Head of caudate nucleus (tissue), 42 donors: ENCODE measurements at regions not wholly inside any gene's neighbourhood (a gene's known extent, or its start where the extent isn't known, plus 50 kb on each side); places are given as distances from the start of the nearest gene placed in this dataset.

Source experiments
- DNase-seq, 42 donors: peaks; one replicate each; pipeline versions ENCODE4 v3.0.0 to v3.0.0-alpha.2; 2020 to 2021; ENCODE audit warnings: mixed read lengths in 7 of 42
- intact Hi-C: fragments of 100-400 bp; cut with DNase I; formaldehyde crosslinking; loops from one replicate; pipeline ENCODE4 v1.15.0; 2022

DNA sequence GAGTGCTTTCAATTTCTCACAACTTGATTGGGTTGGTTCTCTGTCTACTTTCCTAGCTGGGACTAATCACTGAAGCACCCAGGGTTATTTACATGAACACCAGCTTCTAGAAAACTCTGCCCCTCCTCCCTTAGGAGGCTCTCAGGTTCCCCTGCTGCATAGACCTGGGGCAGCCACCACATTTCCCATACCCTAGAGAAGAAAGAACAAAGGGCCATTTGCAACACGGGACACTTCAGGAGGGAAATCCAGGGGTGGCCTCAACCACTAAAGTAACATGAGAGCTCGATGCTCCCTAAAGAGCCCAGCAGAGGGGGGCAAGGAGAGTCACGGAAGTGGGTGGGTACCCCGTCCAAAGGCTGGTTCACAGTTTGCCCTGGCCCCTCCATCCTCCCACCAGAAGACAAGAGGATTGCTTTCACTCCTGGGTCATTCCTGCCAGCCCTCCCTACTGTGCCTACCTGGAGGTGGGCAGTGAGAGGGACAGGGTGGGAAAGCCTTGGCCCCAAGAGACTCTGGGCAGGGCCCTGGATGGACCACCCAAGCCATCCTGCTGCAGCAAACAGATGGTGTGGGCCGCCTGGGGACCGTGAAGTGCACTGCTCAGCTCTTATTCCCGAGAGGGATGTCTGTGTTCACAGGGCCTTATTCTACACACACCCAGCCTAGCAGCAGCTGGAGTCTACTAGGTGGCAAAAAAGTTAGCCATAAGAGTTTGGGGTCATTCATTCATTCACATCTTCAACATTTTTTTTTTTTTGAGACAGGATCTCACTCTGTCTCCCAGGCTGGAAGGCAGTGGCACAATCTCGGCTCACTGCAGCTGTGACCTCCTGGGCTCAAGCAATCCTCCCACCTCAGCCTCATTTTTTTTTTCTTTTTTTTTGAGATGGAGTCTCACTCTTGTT is 392.1 kb downstream of the SOX9 start:
- intact Hi-C loops = no loop called here
- DNase-seq = no peak

DNA sequence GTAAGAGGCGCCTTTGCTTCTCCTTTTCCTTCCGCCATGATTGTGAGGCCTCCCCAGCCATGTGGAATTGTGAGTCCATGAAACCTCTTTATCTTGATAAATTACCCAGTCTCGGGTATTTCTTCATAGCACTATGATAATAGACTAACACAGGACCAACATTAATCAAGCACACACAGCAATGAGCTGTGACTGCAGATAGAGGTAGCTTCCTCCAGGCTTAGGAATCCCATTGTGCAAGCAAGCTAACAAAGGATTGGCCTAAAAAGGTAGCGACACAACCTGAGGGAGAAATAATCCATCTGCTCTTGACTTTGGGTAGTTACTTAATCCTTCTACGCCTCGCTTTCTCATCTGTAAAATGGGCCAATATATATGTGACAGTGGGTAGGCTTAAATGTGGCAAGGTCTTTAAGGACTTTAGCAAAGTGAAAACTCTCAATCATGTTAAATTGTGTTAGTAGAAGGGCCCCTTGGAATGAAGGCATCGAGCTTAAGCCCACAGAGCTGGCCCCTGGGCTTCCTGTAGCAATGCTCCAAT is 393.6 kb downstream of the SOX9 start:
- intact Hi-C loops = no loop called here
- no peak for DNase-seq

DNA sequence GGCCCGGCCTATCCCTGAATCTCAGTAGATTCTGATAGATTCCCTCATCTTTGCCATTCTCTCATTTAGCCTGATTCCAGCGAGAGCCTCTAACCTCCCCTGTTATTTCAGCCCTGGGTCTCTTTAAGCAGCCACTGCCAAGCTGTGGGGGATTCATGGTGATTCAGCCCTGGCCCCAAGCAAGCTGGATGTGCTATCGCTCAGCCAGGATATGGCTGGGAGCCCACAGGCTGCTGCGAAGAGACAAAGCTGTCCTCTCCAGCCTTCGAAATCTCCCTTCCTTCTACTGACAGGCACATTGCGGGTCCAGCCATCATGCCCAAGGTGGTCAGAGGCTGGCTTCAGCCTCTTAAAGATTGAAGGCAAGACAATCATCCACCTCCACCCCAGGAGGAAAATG is 394.1 kb downstream of the SOX9 start:
- DNase-seq = peak in 10 of 42 donors; percentile 9 to 75 (median 44)
- intact Hi-C loops = no loop called here

DNA sequence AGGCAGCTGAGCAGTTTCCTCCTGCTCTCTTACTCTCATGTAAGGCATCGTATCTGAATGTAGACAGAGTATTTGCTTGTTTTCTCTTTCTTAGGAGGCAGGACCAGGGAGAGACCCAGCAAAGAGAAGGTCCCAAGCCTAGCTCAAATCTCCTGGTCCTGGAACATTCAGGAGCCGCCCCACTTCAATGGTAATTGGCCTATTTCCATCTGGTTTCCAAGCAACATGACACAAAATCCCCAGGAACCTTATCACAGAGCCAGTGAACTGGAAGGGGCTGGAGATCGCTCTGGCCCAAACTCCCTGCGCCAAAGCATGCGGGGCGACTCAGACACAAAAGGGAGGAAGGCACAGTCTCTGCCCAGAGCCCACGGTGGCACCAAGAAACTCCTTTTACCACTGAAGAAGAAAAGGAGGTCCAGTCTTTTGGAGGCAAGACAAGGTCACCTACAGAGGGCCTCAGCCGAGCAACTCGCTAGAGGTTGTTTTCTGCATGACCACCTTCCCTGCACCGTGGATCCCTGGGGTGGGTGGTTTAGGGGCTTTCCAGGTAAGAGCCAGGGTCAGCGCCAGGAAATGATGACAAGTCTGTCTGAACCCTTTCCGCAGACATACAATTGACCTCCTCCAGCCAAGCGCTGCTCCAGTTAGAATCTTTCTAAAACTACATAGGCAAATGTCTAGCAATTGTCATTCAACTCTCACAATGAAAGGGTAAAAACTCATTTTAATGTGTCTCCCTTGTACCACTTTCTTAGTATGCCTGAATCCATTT is 394.7 kb downstream of the SOX9 start:
- intact Hi-C loops = no loop called here

DNA sequence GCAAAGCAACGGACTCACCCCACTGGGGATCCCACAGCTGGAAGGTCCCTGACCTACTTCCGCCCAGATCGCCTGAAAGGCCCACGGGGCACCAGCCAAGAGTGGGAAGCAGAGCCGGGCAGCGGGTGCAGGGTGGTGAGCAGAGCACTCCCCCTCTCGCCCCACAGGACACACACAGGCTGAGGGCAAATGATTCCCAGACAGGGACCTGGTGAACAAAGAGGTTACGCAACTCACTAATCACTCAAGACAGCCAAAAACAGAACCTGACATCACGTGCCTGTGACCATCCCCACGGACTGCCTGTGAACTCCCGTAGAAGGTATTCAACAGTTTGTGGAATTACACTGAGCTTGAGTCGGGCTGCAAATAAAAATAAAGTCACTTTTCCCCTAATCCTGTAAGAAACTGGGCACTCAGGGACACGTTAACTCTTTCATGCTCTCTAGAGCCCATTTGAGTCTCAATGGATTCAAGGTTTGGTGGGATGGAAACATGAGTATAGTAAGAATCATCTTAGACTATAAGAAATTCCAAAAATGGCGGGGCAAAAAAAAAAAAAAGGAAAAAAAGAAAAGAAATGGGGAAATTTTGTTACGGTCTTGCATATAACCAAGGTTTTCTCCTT is 396.1 kb downstream of the SOX9 start:
- DNase-seq = peak in 13 of 42 donors; percentile 18 to 53 (median 36)

More for the DNA sequence above, 394.7 kb downstream of the SOX9 start:
- peak in 1 of 42 donors; percentile 21 for DNase-seq

DNA sequence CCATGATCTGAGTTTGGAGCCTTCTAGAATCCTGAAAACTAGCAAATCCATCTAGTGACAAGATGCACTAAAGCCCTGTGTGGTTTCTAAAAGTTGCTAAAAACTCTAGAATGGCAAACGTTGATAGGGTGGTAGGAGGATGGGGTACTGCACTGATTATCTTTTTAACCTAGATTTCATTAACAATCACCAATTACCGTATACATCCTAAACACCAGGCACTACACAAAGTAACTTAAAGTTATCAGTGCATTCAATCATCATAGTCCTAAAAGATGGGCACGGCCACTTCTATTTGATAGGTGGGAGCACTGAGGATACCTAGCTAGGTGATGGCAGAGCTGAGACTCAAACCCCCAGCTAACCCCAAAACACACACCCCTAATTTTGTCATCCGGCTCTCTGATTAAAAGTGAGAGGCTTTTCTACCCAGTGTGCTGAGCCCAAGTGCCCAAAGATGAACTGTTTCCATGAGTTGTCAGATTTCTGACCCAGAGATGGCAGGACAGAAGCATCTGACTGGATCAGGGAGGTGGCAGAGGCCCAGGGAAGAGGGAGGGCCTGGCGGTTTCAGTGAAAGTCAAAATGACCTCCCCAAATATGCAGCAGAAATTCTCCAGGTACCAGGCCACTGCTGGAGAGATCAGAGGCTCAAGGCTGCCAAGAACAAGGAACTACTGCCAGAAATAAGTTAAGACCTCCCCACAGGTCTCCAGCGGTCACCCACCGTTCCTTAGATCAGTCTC is 396.8 kb downstream of the SOX9 start:
- intact Hi-C loops = no loop called here
- DNase-seq = no peak

More for the DNA sequence above, 396.1 kb downstream of the SOX9 start:
- intact Hi-C loops = no loop called here

DNA sequence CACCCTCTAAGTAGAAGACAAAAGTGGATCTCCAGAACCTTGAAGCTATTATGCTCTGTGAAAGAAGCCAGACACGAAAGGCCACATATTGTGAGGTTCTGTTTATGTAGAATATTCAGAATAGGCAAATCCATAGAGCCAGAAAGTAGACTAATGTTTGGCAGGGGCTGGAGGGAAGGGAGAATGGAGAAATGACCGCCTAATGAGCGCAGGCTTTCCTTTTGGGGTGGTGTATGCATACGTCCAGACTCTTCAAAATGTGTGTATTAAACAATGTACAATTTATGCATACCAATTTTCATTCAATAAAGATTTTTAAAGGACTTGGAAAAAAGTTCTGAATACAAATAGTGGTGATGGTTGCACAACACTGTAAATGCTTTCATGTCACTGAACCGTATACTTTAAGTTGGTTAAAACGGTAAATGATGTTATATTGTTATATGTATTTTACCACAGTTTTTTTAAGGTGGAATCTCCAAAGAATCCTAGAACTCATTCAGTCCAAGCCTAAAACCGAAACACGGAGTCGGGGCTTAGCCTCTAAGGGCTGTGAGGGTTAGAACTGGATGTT is 397.4 kb downstream of the SOX9 start:
- intact Hi-C loops = no loop called here
- DNase-seq = no peak

DNA sequence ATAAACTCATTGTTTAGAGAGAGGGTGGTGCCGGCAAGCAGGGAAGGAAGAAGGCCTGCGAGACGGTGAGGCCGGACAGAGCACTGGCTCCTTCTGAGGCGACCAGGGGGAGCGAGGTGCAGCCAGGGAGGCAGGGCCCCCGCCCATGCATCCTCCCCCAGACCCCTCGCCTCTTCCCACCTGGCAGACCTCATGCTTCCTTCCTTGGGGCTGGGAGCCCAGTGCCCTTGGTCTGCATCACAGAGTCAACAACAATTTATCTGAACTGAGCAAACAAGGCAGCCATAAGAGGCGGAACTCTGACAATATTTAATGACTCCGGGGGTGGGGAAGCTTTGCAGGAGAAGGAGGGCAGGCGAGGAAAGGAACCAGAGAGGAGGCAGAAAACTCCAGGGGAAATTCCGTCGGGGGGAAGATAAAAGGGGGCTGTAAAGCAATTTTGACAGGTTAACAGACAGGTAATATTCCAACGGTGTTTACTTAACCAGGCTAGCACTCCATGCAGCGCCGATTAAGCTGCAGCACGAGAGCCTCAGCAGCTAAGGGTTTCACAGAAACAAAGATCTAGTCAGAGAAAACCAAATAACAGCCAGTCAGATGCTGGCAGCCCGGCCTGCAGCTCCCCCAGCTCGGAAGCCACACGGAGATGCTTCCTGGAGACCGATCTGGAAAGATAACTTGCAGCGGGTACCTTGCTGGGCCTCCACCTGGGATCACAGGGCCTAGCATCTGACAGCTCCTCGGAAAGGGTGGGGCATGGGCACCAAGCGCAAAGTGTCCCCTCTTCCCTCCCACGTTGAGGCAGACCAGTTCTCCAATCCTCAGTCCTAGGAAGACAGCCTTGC is 398.2 kb downstream of the SOX9 start:
- intact Hi-C loops = no loop called here

DNA sequence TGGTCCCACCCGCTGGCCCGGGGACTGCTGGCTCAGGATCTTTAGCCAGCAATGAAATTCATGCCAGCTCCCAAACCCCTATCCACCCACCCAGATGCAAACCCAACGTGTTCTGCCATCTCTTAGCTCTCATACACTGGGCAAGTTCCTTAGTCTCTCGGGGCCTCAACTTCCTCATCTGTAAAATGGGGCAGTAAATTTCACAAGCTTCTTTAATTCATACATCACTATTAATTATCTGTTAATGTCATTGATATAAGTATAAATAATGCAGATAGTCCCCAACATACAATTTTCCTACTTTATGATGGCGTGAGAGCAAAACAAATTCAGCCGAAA is 398.7 kb downstream of the SOX9 start:
- intact Hi-C loops = no loop called here
- no peak for DNase-seq

More for the DNA sequence above, 398.2 kb downstream of the SOX9 start:
- DNase-seq = peak in 3 of 42 donors; percentile 22 to 29 (median 28)

DNA sequence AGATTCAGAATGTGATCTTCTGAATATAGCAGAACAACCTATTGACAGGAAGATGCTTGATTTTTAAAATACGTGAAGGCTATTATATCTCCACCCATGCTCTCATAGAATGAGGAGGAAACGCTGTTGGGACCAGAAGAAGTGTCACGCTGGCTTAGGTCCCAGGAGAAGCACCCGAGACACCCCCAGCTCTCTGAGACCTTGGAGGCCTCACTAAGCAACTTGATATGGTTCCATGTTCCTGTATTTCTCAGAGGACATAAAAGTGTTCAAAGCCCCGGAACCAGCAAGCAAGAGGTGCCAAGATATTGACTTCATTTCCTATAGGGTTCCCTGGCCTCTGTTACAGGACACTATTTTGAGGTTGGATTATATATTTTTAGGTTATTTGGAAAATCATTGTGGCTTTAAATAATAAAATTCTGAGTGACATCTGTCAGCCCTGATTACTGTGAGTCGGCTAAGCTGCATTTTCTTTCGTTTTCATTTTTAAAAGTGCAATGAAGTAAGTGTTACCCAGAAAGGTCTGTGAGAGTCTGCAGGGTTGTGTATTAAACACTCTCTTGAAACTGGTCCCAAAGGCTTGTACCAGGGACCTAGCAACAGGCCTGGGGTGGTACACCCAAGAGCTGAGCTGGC is 400.0 kb downstream of the SOX9 start:
- intact Hi-C loops = no loop called here
- no peak for DNase-seq

DNA sequence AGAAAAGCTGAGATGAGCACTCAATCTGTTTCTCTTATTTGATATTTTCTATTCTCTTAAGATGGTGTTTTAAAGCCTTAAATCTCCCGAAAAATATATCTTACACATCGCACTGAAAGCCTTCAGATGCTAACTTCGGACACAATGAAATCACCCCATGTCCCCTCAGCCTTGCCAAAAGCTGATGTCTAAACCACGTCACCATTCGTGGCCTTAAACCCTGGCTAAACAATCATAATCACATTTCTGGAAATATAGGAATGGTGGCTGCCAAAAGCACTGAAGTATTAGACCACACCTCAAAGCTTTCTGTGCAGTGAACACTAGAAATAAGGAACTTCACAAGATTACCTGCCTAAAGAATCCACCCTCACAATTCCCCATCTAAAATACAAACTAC is 402.7 kb downstream of the SOX9 start:
- intact Hi-C loops = no loop called here
- no peak for DNase-seq

DNA sequence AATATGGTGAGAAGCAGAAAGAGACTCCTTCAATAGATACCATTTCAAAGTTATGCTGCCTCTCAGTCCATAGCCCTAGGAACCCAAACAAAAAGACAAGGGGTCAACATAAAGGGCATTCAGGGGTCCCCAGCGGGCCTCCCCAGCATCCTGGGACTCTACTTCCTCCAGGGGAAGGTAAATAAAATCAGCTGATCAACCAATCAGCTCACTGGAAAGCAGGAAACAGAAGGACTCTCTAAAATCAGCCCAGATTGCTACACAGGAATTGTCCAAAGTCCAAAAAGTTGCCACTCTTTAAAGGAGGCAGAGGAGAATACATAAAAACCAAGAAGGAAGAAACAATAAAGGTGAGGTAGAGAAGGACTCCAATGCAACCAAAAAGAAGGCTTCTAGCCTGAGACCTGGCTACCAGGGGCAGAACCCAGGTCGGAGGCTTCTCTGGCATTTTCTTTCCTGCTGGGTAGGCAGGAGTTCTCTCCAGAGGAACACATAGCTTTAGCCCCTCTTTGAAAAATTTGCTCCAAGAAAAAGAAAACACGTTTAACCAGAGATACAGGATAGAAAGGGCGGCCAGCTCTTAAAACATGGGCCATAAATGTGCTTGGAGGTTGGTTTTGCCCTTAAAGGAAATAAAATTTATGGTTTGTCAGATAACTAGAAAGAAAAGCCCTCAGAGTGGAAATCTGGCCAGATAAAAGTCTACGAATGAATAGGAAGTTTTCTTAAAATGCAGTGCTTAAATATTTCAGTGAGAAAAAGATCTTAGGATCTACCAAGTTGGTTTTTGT is 404.6 kb downstream of the SOX9 start:
- DNase-seq = no peak
- intact Hi-C loops = no loop called here

DNA sequence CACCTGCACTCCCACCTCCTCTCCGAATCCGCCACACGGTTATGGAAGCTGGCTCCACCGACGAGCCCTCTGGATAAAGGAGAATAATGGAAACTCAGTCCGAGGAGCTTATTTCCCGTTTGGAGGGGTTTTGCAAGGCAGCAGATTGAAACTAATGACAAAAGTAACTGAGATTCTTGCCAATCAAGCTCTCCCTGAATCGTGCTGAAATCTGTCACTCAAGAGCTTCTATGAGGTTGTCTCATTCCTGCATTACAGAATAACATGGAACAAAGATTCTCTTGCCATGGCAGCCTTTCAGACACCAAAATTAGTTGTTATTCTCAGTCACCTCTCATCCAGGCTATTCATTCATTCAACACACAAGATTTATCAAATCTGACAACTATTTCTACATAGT is 405.9 kb downstream of the SOX9 start:
- intact Hi-C loops = no loop called here
- DNase-seq = no peak

DNA sequence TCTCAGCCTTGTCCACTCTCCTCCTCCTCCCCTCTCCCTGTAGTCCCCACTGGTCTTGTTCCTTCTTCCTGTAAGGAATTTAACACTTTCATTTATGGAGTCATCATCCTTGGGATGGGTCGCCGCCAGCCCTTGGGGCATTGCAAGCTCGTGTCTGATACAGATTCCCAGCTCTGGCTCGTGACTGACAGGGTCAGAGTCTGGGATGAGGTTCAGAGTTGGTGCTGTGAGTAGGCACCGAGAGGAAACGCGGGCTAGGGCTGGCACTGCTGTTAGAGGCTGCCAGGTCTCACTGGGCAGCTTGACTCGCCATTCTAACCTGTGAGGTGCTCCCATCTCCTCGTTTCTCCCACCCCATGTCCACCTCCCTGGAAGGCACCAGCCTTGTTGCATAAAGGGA is 407.0 kb downstream of the SOX9 start:
- no peak for DNase-seq
- intact Hi-C loops = no loop called here

DNA sequence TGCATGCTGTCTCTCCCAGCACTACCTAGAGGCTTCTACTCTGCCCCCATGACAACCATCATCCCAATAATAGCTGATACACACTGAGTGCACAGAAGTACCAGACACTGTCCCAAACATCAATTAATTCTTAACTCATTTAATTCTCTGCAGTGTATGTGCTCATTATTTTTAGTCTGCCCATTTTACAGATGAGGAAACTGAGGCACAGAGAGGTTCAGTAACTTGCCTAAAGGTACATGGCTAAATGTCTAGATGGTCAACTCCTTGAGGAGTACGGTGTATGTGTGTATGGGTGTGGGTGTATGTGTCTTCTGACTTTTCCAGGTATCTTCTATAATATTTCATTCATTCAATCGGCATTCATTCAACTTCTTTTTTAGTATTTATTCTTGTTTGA is 407.9 kb downstream of the SOX9 start:
- no peak for DNase-seq
- intact Hi-C loops = no loop called here

DNA sequence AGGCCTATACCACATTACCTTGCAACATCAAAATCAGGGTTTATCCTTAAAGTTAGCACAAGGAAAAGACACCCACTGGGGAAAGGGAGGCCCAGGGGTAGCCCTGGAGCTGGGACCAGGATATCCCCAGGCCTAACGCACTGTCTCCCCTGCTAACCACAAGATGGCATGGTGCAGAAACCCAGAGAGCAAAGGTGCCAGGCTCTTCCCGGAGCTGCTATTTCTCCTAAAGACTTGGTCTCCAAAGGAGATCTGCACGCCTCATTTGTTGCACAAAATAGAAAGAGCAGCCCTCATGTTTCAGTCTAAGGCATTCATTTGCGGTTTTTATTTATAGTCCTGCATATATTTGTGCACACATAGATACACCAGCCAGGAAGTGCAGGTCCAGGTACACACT is 408.6 kb downstream of the SOX9 start:
- peak in 7 of 42 donors; percentile 28 to 63 (median 36) for DNase-seq

More for the DNA sequence above, 408.6 kb downstream of the SOX9 start:
- intact Hi-C loops = no loop called here
